ENCODE measurements at regions not wholly inside any gene's neighbourhood (a gene's known extent, or its start where the extent isn't known, plus 50 kb on each side); places are given as distances from the start of the nearest gene placed in this dataset.

DNA sequence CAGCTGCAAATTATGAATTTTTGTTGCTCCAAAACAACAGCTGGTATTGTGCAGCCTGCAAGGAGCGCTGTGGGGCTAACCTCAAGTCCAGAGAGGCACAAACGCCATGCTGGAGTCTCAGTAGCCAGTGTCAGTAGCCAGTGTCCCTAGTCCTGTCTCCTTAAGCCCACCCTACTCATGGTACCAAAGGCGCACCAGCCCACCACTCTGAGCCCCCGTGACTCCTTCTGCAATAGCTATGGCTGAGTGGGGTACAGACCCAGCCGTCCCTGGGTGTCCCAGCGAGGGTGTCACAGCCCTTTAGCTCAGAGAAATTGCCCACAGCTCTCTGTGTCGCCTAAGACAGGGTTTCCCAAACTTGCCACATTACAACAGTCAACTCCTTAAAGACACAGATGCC lies 65.2 kb downstream of the ARL6IP4 start:
- DNase-seq: peak in 1 of 5 donors; percentile 46
- WGBS, 3 donors: 56 to 70% (median 64%) methylated on average over 7 of the region's 7 CpGs
- Histone ChIP-seq H3K27me3 (no peaks in the 10 kb centered on the region), H3K4me1 (ENCODE audit: insufficient read depth) (peaks cover 47% of the 10 kb centered on the region), H3K9me3 (no peaks in the 10 kb centered on the region), H3K4me3 (no peak overlapping the region), H3K36me3 (no peaks in the 10 kb centered on the region), H3K27ac (peak overlapping the region; percentile 20 to 77)
- intact Hi-C loops (cut with DNase I): loop anchor here in 3 of 4 donors (2.0 to 10.0 kb wide), 2 partner anchors 105 to 189 kb away; partner anchors contain the start of genes MPHOSPH9 (in 2 of the 3), MTRFR (in 2 of the 3) and PITPNM2 (in 1 of the 3)
- TF ChIP-seq EP300 (IDR thresholded peaks at IDR 0.05): no peak

- DNase-seq: no peak
- TF ChIP-seq CTCF (IDR thresholded peaks at IDR 0.05) (no peak), POLR2A (IDR thresholded peaks at IDR 0.05) (no peak), EP300 (IDR thresholded peaks at IDR 0.05) (no peak)
- no peaks in the 10 kb centered on the region for H3K36me3 ChIP-seq
- intact Hi-C loops (cut with DNase I): loop anchor here (2.0 to 10.0 kb wide), 6 partner anchors 67 to 190 kb away; partner anchors contain the start of genes MPHOSPH9 (in 3 of the 4), MTRFR (in 3 of the 4), PITPNM2 (in 2 of the 4) and OGFOD2 (in 1 of the 4)
- 84 to 95% (median 86%) methylated on average over 1 of the region's 1 CpG for WGBS, 3 donors
- H3K4me3 ChIP-seq: no peak overlapping the region
- peaks cover 42% of the 10 kb centered on the region for H3K4me1 ChIP-seq (ENCODE audit: insufficient read depth)
- no peaks in the 10 kb centered on the region for H3K27me3 ChIP-seq
- H3K27ac ChIP-seq: peak overlapping the region; percentile 72 to 77
- no peaks in the 10 kb centered on the region for H3K9me3 ChIP-seq
These were observed 63.9 kb downstream of the ARL6IP4 start for GRCh38 chr12:123044351-123044750.

- DNase-seq: peak; percentile 85 to 91 (median 89)
- intact Hi-C loops (cut with DNase I): loop anchor here (2.0 to 10.0 kb wide), 7 partner anchors 66 to 191 kb away; partner anchors contain the start of genes MPHOSPH9 (in 4 of the 4), MTRFR (in 4 of the 4), PITPNM2 (in 2 of the 4) and OGFOD2 (in 1 of the 4)
- Histone ChIP-seq H3K27me3 (no peaks in the 10 kb centered on the region), H3K36me3 (no peaks in the 10 kb centered on the region), H3K9me3 (no peaks in the 10 kb centered on the region), H3K27ac (peak overlapping the region; percentile 72 to 77), H3K4me1 (ENCODE audit: insufficient read depth) (peaks cover 42% of the 10 kb centered on the region), H3K4me3 (no peak overlapping the region)
- WGBS, 3 donors: 4 to 7% (median 6%) methylated on average over 7 of the region's 7 CpGs
- no peak for TF ChIP-seq EP300 (IDR thresholded peaks at IDR 0.05)
- peak; percentile 41 to 88 (median 78) for TF ChIP-seq CTCF (IDR thresholded peaks at IDR 0.05)
- peak; percentile 38 for TF ChIP-seq POLR2A (IDR thresholded peaks at IDR 0.05)
These were observed 63.1 kb downstream of the ARL6IP4 start for GRCh38 chr12:123043536-123044001.

- H3K4me1 ChIP-seq (ENCODE audit: insufficient read depth): peaks cover 42% of the 10 kb centered on the region
These were observed 62.4 kb downstream of the ARL6IP4 start for GRCh38 chr12:123042833-123043232.

More at GRCh38 chr12:123042833-123043232, 62.4 kb downstream of the ARL6IP4 start:
- WGBS, 3 donors: 14 to 33% (median 20%) methylated on average over 2 of the region's 2 CpGs
- Histone ChIP-seq H3K27ac (peak overlapping the region; percentile 72 to 77), H3K27me3 (no peaks in the 10 kb centered on the region), H3K36me3 (no peaks in the 10 kb centered on the region), H3K4me3 (no peak overlapping the region), H3K9me3 (no peaks in the 10 kb centered on the region)
- DNase-seq: no peak
- no peak for TF ChIP-seq POLR2A (IDR thresholded peaks at IDR 0.05)
- TF ChIP-seq EP300 (IDR thresholded peaks at IDR 0.05): no peak
- TF ChIP-seq CTCF (IDR thresholded peaks at IDR 0.05): no peak
- intact Hi-C loops (cut with DNase I): loop anchor here (2.0 to 10.0 kb wide), 6 partner anchors 66 to 192 kb away; partner anchors contain the start of genes MPHOSPH9 (in 4 of the 4), MTRFR (in 4 of the 4), OGFOD2 (in 1 of the 4) and PITPNM2 (in 1 of the 4)

Measured in ovary (tissue), 7 donors.